Stomach smooth muscle (tissue), 2 donors: ENCODE measurements at regions not wholly inside any gene's neighbourhood (a gene's known extent, or its start where the extent isn't known, plus 50 kb on each side); places are given as distances from the start of the nearest gene placed in this dataset.

Experiments
- H3K27ac ChIP-seq: one replicate; pipeline ENCODE4 v1.7.0; 2013; ENCODE audit warnings: mild to moderate bottlenecking, low read length, inconsistent platforms
- H3K27me3 ChIP-seq, 2 donors: one replicate each; pipeline ENCODE4 v1.7.0; 2013; ENCODE audit warnings: low read length in 2 of 2; ENCODE audit not compliant: insufficient read depth in 2 of 2, control insufficient read depth in 1 of 2
- H3K36me3 ChIP-seq, 2 donors: one replicate each; pipeline ENCODE4 v1.7.0; 2013; ENCODE audit warnings: low read length in 2 of 2; ENCODE audit not compliant: control insufficient read depth in 2 of 2, insufficient read depth in 2 of 2
- H3K4me1 ChIP-seq: one replicate; pipeline ENCODE4 v1.7.0; 2013; ENCODE audit warnings: low read length; ENCODE audit not compliant: control insufficient read depth, insufficient read depth
- H3K4me3 ChIP-seq, 2 donors: one replicate each; pipeline ENCODE4 v1.7.0; 2013; ENCODE audit warnings: low read length in 2 of 2
- H3K9ac ChIP-seq, 2 donors: one replicate each; pipeline ENCODE4 v1.7.0; 2013; ENCODE audit warnings: low read length in 2 of 2, mild to moderate bottlenecking in 1 of 2
- H3K9me3 ChIP-seq, 2 donors: one replicate each; pipeline ENCODE4 v1.7.0; 2013; ENCODE audit warnings: low read length in 2 of 2; ENCODE audit not compliant: control insufficient read depth in 2 of 2
- donor health status: healthy.
- donor health status: Pancreatic carcinoma.

DNA sequence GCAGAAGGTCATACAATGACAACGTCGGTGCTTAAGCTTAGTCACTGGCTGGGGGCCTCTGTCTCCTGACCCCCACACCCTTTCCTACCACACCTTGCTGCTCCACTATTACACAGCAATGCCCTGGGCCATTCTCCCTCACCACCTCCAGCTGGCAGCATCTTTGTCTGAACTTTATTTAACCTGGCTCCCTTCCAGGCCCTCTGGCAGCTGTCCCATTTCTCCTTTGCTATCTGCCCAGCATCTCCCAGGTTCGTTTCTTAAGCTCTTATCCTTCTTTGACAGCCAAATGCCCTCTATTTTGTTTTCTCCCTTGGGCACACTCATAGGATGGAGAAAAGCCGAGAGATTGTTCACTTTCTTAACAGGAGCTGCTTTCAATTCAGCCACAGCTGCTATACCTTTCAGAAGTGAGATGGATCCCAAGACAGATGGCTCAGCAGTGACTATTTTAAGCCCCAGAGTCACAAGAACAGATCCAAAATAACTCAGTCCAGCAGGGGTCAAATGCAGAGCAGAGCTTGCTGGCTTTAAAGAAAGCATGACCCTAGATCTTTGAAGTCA, 1277.1 kb upstream of the AUTS2 start:
- Histone ChIP-seq H3K4me3 (peak overlapping the region; percentile 29 to 57), H3K36me3 (no peaks in the 10 kb centered on the region), H3K27ac (peak overlapping the region; percentile 49), H3K4me1 (peaks cover 29% of the 10 kb centered on the region), H3K9me3 (no peaks in the 10 kb centered on the region), H3K9ac (no peak overlapping the region), H3K27me3 (no peaks in the 10 kb centered on the region)

DNA sequence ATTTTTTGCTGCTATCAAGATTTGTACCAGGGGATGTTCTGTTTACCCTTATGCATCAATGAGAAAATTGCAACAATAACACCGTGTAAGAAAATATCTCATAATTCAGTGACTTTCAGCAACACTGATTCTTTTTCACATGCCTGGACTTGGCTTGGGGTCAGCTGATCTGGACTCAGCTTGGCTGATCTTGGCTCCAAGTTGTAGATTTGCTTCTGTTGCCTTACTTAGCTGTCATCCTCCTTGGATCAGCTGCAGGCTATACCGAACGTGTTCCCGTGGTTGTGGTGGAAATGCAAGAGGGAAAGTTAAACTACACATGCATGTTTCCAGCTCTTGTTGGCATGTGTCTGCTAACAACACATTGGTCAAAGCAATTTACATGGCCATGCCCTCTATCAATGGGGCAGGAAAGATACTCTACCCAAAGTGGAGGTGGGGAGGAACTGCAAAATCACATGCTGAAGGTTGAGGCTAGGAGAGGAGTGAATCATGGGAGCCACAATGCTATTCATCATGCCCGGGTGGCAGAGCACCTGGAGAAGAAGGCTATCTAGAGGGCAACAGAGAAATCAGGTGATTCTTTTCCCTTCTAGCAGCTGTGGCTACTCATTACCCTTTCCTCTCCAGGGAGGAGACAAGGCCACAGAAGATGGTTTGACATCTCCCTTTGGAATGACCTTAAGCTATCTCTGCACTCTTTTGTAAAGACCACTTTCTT, 1276.3 kb upstream of the AUTS2 start:
- no peaks in the 10 kb centered on the region for H3K36me3 ChIP-seq
- peak overlapping the region; percentile 49 for H3K27ac ChIP-seq
- H3K4me1 ChIP-seq: peaks cover 29% of the 10 kb centered on the region
- H3K27me3 ChIP-seq: no peaks in the 10 kb centered on the region
- H3K9ac ChIP-seq: no peak overlapping the region
- peak overlapping the region; percentile 8 to 15 for H3K4me3 ChIP-seq
- no peaks in the 10 kb centered on the region for H3K9me3 ChIP-seq

DNA sequence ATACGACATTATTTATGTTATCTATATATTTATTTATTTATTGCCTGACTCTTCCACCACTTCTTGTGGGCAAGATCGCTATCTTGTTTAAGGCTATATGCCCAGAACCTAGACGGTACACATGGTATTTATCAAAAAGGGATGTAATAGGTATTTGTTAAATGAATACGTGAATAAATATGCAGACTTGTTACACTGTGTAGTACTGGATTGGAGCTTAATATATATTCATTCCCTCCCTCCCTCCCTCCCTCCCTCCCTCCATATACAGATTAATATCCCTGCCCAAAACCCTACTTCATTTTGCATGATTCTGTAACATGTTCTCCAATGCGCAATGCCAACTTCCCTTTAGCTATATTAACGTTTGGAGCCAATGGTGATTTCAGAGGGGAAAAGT, 1273.7 kb upstream of the AUTS2 start:
- Histone ChIP-seq H3K9ac (no peak overlapping the region), H3K27me3 (no peaks in the 10 kb centered on the region), H3K36me3 (no peaks in the 10 kb centered on the region), H3K4me3 (no peak overlapping the region), H3K9me3 (no peaks in the 10 kb centered on the region), H3K4me1 (peaks cover 15% of the 10 kb centered on the region), H3K27ac (no peak overlapping the region)

DNA sequence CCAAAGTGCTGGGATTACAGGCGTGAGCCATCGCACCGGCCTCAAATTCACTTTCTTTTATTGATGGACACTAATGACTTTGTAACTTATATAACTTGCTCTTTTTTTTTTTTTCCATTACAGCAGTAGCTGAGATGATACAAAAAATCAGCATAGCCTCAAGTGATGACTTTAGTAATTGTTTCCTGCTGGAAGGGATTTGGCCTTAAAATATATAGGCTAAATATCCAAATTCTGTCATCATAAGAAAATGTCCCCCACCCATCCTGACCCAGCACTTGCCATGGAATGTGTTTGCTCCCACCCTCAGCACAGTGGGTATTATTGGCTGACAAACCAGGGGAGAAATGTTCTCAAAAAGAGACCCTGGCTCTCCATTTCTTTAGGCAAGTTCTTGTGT, 1264.1 kb upstream of the AUTS2 start:
- Histone ChIP-seq H3K9ac (no peak overlapping the region), H3K9me3 (peaks cover 6 to 8% of the 10 kb centered on the region in 2 donors)

DNA sequence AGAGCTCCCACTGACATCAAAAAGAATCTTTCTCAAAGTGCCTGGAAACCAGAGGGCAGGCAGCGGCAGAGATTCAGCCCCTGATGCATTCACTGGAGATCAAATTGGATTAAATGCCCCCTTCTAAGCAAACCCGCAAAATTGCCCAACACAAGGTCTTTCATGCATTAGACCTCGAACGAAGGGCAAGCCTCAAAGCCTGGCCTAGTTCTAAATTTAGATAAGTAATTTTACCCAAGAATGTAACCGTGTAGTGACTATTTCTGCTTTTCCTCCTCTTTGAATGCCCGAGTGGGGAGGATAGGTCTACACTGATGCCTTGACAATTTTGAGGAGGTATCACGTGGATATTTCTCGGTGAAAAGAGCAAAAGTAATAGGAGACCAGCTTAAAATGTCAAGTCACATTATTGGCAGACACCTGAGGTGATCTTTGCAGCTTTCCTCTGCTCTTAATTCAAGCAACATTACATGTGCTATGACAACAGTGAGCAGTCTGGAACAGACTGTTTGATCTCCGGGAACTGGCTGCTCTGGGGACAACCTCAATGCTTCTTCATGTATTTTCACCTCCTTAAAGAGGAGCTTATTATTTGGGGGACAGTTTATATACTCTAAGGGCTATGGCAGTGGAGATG, 1263.5 kb upstream of the AUTS2 start:
- Histone ChIP-seq H3K4me1 (no peaks in the 10 kb centered on the region), H3K9me3 (peaks cover 6 to 8% of the 10 kb centered on the region in 2 donors), H3K27me3 (no peaks in the 10 kb centered on the region), H3K9ac (no peak overlapping the region), H3K36me3 (no peaks in the 10 kb centered on the region), H3K27ac (no peak overlapping the region), H3K4me3 (no peak overlapping the region)

More for the DNA sequence above, 1264.1 kb upstream of the AUTS2 start:
- no peak overlapping the region for H3K27ac ChIP-seq
- no peaks in the 10 kb centered on the region for H3K4me1 ChIP-seq
- no peaks in the 10 kb centered on the region for H3K27me3 ChIP-seq
- no peak overlapping the region for H3K4me3 ChIP-seq
- H3K36me3 ChIP-seq: no peaks in the 10 kb centered on the region

DNA sequence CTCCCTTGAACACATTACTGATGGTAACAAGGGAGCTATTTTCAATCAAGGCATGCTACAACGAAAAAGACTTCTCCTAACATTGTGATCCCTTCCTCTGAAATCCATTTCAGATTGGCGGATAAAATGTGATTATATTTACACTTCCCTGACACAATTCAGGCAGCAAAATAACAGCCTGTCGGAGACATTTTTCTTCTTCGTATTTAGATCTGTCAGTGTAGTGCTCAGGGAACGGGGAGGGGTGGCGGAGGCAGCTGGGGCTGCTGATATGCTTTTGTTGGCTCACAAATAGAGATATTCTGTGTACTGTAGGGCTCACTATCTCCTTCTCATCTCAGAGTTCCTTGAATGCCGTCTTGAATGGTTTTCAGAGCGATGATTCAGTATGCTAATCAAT, 1261.7 kb upstream of the AUTS2 start:
- H3K9ac ChIP-seq: no peak overlapping the region
- H3K4me3 ChIP-seq: no peak overlapping the region
- peaks cover 0 to 2% of the 10 kb centered on the region in 2 donors for H3K9me3 ChIP-seq
- no peaks in the 10 kb centered on the region for H3K4me1 ChIP-seq
- no peak overlapping the region for H3K27ac ChIP-seq
- H3K36me3 ChIP-seq: no peaks in the 10 kb centered on the region
- no peaks in the 10 kb centered on the region for H3K27me3 ChIP-seq

DNA sequence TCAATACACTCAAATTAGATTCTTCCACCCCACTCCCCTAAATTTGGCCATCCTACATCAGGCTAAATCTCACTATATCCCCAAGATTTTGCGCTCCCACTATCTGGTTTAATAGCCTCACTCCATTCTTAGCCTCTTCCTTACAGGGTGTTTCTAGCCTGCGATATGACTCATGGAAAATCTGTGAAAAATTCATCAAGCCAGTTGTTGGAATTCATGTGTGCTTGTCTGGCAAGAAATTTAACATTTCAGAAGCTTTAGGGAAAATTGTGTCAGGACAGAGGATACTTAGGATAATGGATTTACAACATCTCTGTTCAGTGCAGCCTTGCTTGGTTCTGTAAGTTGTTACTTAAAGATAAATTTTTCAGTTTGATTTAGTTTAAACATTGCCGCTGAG, 1249.9 kb upstream of the AUTS2 start:
- Histone ChIP-seq H3K9ac (no peak overlapping the region), H3K9me3 (no peaks in the 10 kb centered on the region), H3K4me1 (no peaks in the 10 kb centered on the region), H3K27me3 (peaks cover 0 to 2% of the 10 kb centered on the region in 2 donors), H3K27ac (no peak overlapping the region), H3K36me3 (no peaks in the 10 kb centered on the region), H3K4me3 (no peak overlapping the region)

DNA sequence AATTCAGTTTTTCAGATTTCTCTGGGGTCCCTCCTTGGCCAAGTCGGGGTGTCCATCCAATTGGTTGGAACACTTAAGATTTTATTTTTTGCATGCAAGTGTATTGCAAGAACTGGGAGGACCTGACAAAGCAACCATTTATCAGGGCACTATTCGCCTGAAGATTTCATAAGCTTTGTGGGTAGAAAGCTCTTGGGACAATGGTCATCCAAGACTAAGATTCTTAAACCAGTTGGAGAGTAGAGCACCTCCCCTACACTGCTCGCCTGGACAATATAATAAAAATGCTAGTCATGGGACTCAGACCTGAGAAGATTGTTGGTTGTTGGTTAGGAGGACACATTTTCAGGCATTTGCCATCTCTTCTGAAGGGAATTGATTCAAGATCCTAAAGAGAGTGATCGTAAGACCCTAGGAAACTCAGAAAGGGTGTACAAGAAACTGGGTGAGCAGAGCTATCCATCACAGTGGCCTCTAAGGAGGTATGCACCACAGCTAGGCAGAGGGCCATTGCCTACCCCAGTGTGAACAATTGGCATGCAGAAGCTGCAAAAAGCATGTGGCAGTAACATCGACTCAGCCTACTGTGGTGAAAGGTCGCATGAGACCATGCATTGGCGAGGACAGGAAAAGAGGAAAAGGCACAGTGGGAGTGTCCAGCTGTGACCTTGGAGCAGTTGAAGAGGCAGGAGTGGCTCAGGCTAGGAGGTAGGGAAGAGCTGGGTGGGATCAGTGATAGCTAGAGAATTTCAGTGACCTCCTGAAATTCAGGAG, 1235.3 kb upstream of the AUTS2 start:
- H3K4me3 ChIP-seq: no peak overlapping the region
- no peaks in the 10 kb centered on the region for H3K27me3 ChIP-seq
- no peak overlapping the region for H3K27ac ChIP-seq

DNA sequence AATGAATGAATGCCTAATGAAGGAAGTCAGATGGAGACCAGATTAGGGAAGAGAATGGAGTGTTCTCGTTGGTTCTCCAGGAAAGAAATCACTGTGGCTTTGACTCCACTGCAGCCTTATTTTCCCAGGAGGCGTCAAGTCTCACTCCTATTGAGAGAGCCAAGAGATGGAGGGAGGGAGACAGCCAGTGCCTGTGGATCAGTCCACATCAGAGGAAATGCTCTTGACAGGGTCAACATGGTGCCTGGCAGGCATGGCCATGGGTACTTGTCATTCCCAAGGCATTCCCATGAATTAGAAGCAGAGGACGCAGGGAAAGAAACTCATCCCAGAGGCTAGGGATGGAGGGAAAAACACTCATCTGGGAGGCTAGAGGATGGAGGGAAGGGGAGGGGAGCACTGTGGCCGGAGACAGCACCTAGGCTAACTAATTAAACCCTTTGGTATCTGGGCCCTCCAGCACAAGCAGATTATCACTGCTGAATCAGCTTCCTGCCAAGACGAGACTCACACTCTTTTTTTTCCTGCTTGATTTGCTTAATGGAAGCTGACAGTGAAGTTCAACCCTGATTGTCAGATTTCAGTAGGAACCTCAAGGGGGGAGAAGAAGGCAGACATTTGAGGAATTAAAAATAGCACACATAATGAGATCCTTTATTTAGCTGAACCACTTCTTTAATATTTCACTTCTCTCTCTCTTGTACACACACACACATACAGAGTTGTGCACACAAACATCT, 1233.2 kb upstream of the AUTS2 start:
- no peak overlapping the region for H3K4me3 ChIP-seq
- no peak overlapping the region for H3K9ac ChIP-seq
- H3K36me3 ChIP-seq: no peaks in the 10 kb centered on the region
- H3K9me3 ChIP-seq: no peaks in the 10 kb centered on the region
- H3K4me1 ChIP-seq: no peaks in the 10 kb centered on the region
- no peaks in the 10 kb centered on the region for H3K27me3 ChIP-seq
- H3K27ac ChIP-seq: no peak overlapping the region

More for the DNA sequence above, 1235.3 kb upstream of the AUTS2 start:
- H3K36me3 ChIP-seq: no peaks in the 10 kb centered on the region
- H3K4me1 ChIP-seq: no peaks in the 10 kb centered on the region
- no peak overlapping the region for H3K9ac ChIP-seq
- no peaks in the 10 kb centered on the region for H3K9me3 ChIP-seq

DNA sequence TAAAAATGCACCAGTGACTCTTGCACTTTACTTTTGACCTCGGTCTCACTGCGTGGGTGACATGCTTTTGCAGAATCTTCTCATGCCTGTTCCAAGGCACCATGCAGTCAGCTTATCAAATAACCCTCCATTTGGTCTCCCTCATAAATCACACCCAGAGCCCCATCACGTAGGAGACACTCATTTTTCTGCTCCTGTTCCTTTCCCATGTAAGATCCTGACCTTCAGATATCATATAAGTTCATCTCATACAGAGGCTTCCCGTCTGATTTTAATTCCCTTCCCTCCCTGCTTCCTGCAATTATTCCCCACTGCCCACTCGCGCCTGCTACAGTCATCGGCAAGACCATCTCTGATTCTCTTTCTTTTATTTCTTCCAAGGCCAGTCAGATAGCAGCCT, 1226.3 kb upstream of the AUTS2 start:
- no peak overlapping the region for H3K27ac ChIP-seq
- H3K4me1 ChIP-seq: no peaks in the 10 kb centered on the region
- H3K9ac ChIP-seq: no peak overlapping the region
- H3K9me3 ChIP-seq: peaks cover 0 to 3% of the 10 kb centered on the region in 2 donors
- no peaks in the 10 kb centered on the region for H3K36me3 ChIP-seq
- H3K4me3 ChIP-seq: no peak overlapping the region
- no peaks in the 10 kb centered on the region for H3K27me3 ChIP-seq
